ENCODE measurements at regions not wholly inside any gene's neighbourhood (a gene's known extent, or its start where the extent isn't known, plus 50 kb on each side); places are given as distances from the start of the nearest gene placed in this dataset.

- no peak for TF ChIP-seq CTCF (IDR thresholded peaks at IDR 0.05)
- TF ChIP-seq EP300 (IDR thresholded peaks at IDR 0.05), result no peak
Measured at GRCh38 chr5:17065458-17065857, 129.4 kb upstream of the MYO10 start.

Data from gastroesophageal sphincter (tissue), 3 donors.